IMR-90 (cell line): ENCODE measurements at regions not wholly inside any gene's neighbourhood (a gene's known extent, or its start where the extent isn't known, plus 50 kb on each side); places are given as distances from the start of the nearest gene placed in this dataset.

ENCODE experiments used
- ATAC-seq: fragments of 200-7000 bp; cut with Tn5 transposase; 2 replicates; pipeline ENCODE4 v1.9.1; 2020; ENCODE audit warnings: low read depth, mild to moderate bottlenecking, moderate library complexity
- BruUV-seq: library from RNA; stranded (reverse); fragments of 400-500 nt; replicated peaks from 2 replicates; lab custom pipeline; 2021; lab: Mats Ljungman, UMichigan
- CTCF ChIA-PET: fragments of 300-600 bp; formaldehyde crosslinking; extraction: SDS; loops from one replicate; lab custom pipeline; 2021; ENCODE audit warnings: antibody characterized with exemption; lab: Yijun Ruan, JAX
- POLR2A ChIA-PET: fragments of 300-600 bp; sonication (Branson Sonifier 250); formaldehyde crosslinking; loops from one replicate; lab custom pipeline; 2022; ENCODE audit warnings: antibody characterized with exemption; ENCODE audit not compliant: unreplicated experiment; lab: Charles Lee
- DNase-seq: peaks from one replicate; pipeline ENCODE4 v3.0.0; 2013
- H2AFZ ChIP-seq: replicated peaks from 2 replicates; pipeline ENCODE3; 2013; ENCODE audit warnings: low read length, mild to moderate bottlenecking; ENCODE audit not compliant: poor library complexity
- H2AK5ac ChIP-seq: 2 replicates; pipeline ENCODE4 v1.6.1; 2013; ENCODE audit warnings: low read depth, low read length, inconsistent platforms
- H2AK9ac ChIP-seq: replicated peaks from 2 replicates; pipeline ENCODE3; 2013; ENCODE audit warnings: mild to moderate bottlenecking, low read depth, low read length, moderate library complexity; ENCODE audit not compliant: poor library complexity
- H2BK120ac ChIP-seq: 2 replicates; pipeline ENCODE4 v1.6.1; 2013; ENCODE audit warnings: low read depth, low read length, inconsistent platforms
- H2BK15ac ChIP-seq: 3 replicates; pipeline ENCODE4 v1.6.1; 2013; ENCODE audit warnings: low read depth, low read length, inconsistent platforms
- H2BK20ac ChIP-seq: 2 replicates; pipeline ENCODE4 v1.6.1; 2013; ENCODE audit warnings: low read depth, mild to moderate bottlenecking, inconsistent platforms, low read length, moderate library complexity
- H2BK5ac ChIP-seq: 2 replicates; pipeline ENCODE4 v1.6.1; 2013; ENCODE audit warnings: mild to moderate bottlenecking, low read depth, low read length, inconsistent platforms; ENCODE audit not compliant: poor library complexity, severe bottlenecking
- H3K14ac ChIP-seq: replicated peaks from 2 replicates; pipeline ENCODE4 v1.6.1; 2013; ENCODE audit warnings: low read depth, low read length, inconsistent platforms
- H3K18ac ChIP-seq: 2 replicates; pipeline ENCODE4 v1.6.1; 2013; ENCODE audit warnings: low read depth, low read length, control low read depth
- H3K23ac ChIP-seq: 2 replicates; pipeline ENCODE4 v1.6.1; 2013; ENCODE audit warnings: low read depth, low read length, inconsistent platforms
- H3K27ac ChIP-seq: 2 replicates; pipeline ENCODE4 v1.5.1; 2013; ENCODE audit warnings: mild to moderate bottlenecking, control low read depth, low read length; ENCODE audit not compliant: insufficient read depth
- H3K27me3 ChIP-seq: 2 replicates; pipeline ENCODE4 v1.6.1; 2013; ENCODE audit warnings: low read length; ENCODE audit not compliant: control insufficient read depth, insufficient read depth
- H3K36me3 ChIP-seq: 2 replicates; pipeline ENCODE4 v1.6.1; 2013; ENCODE audit warnings: low read length, mixed read lengths; ENCODE audit not compliant: control insufficient read depth, insufficient read depth
- H3K4ac ChIP-seq: 2 replicates; pipeline ENCODE4 v1.6.1; 2013; ENCODE audit warnings: low read depth, low read length, inconsistent platforms
- H3K4me1 ChIP-seq: 2 replicates; pipeline ENCODE4 v1.6.1; 2013; ENCODE audit warnings: low read length, mixed read lengths; ENCODE audit not compliant: control insufficient read depth, insufficient read depth
- H3K4me2 ChIP-seq: 2 replicates; pipeline ENCODE4 v1.6.1; 2013; ENCODE audit warnings: low read depth, mild to moderate bottlenecking, control low read depth, low read length, moderate library complexity
- H3K4me3 ChIP-seq: 2 replicates; pipeline ENCODE4 v1.5.1; 2013; ENCODE audit warnings: low read depth, mild to moderate bottlenecking, control low read depth, low read length, moderate library complexity; ENCODE audit not compliant: insufficient read depth
- H3K56ac ChIP-seq: 2 replicates; pipeline ENCODE4 v1.6.1; 2013; ENCODE audit warnings: low read length, inconsistent platforms; ENCODE audit not compliant: insufficient read depth; ENCODE audit errors: extremely low read depth
- H3K79me1 ChIP-seq, 2 experiments: 2 replicates each; pipeline ENCODE4 v1.6.1; 2013; ENCODE audit warnings: low read length in 2 of 2, inconsistent platforms in 1 of 2, low read depth in 1 of 2
- H3K9ac ChIP-seq: 2 replicates; pipeline ENCODE4 v1.6.1; 2013; ENCODE audit warnings: low read depth, low read length, control low read depth
- H3K9me1 ChIP-seq: 2 replicates; pipeline ENCODE4 v1.6.1; 2013; ENCODE audit warnings: low read length, inconsistent platforms; ENCODE audit not compliant: insufficient read depth
- H3K9me3 ChIP-seq: 2 replicates; pipeline ENCODE4 v1.6.1; 2013; ENCODE audit warnings: low read length; ENCODE audit not compliant: control insufficient read depth, insufficient read depth
- H4K20me1 ChIP-seq: 2 replicates; pipeline ENCODE4 v1.6.1; 2013; ENCODE audit warnings: low read length, inconsistent platforms; ENCODE audit not compliant: insufficient read depth
- H4K5ac ChIP-seq: 2 replicates; pipeline ENCODE4 v1.6.1; 2013; ENCODE audit warnings: mild to moderate bottlenecking, low read depth, low read length, control low read depth
- H4K8ac ChIP-seq, 2 experiments: 2 replicates each; pipeline ENCODE4 v1.6.1; 2013; ENCODE audit warnings: low read depth in 2 of 2, low read length in 2 of 2, control low read depth in 1 of 2, inconsistent platforms in 1 of 2
- H4K91ac ChIP-seq: 2 replicates; pipeline ENCODE4 v1.6.1; 2013; ENCODE audit warnings: low read depth, low read length, inconsistent platforms; ENCODE audit not compliant: insufficient read depth
- BHLHE40 ChIP-seq: fragments of 150-350 bp; IDR thresholded peaks from 2 replicates; pipeline ENCODE4 v1.6.1; 2016; ENCODE audit warnings: mild to moderate bottlenecking, low read depth, low read length
- CHD1 ChIP-seq: IDR thresholded peaks from 2 replicates; pipeline ENCODE4 v1.6.1; 2012; ENCODE audit warnings: low read depth, low read length, improper control_type of control experiment
- MXI1 ChIP-seq: IDR thresholded peaks from 2 replicates; pipeline ENCODE4 v1.6.1; 2012; ENCODE audit warnings: low read depth, mild to moderate bottlenecking, low read length, moderate library complexity, borderline replicate concordance
- RCOR1 ChIP-seq: IDR thresholded peaks from 2 replicates; pipeline ENCODE4 v1.6.1; 2012; ENCODE audit warnings: mild to moderate bottlenecking, low read length, improper control_type of control experiment; ENCODE audit not compliant: insufficient replicate concordance
- SMC3 ChIP-seq: fragments of 150-350 bp; IDR thresholded peaks from 2 replicates; pipeline ENCODE4 v1.6.1; 2016; ENCODE audit warnings: low read depth, mild to moderate bottlenecking, antibody characterized with exemption, low read length, moderate library complexity
- WGBS, 2 experiments: methylation state at CpG; one replicate each; pipeline versions ENCODE4 v1.1.5 to v1.1.7; 2013; ENCODE audit warnings: missing lambda C conversion rate in 2 of 2; ENCODE audit not compliant: insufficient read length in 1 of 2; ENCODE audit errors: extremely low coverage in 2 of 2; 5-methylcytosine and 5-hydroxymethylcytosine counted together
- dilution Hi-C: fragments of 300-500 bp; cut with HindIII; formaldehyde crosslinking; loops from one replicate; pipeline ENCODE4 v1.14.3; 2018; ENCODE audit warnings: low sequenced_read_pairs; ENCODE audit not compliant: unreplicated experiment
- in situ Hi-C: fragments of 300-500 bp; cut with MboI; formaldehyde crosslinking; loops from 3 replicates; pipeline ENCODE4 v1.14.3; 2019; ENCODE audit warnings: low sequenced_read_pairs, inconsistent platforms, mixed read lengths
- intact Hi-C: fragments of 100-400 bp; cut with micrococcal nuclease; formaldehyde crosslinking; loops from 2 replicates; pipeline ENCODE4 v1.10.0; 2022
- TF ChIP-seq, protein P1 (sequence below): conservative IDR thresholded peaks from 2 replicates; pipeline ENCODE4 v1.5.1; 2012; ENCODE audit warnings: mild to moderate bottlenecking, low read depth, low read length, improper control_type of control experiment

DNA sequence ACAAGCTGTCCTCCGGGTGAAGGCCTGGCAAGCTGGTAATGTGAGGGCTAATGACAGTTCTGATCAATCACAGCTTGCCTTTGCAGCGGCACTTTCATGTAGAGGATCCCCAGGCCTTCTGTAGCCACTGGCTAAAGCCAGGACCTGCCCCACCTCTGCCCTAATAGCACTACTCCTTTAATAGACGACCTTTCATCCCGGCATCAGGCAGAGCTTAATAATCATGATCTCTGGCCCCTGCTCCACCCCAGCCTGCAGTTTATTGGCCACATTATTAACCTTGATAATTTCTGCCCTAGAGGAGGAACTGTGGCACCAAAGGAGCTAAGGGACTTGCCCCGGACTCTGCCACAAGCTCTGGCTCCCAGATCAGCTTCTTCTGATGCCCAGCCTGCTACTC lies 142.3 kb upstream of the TBX3 start:
- Histone ChIP-seq H4K91ac (no peak overlapping the region), H3K14ac (no peak overlapping the region), H3K56ac (no peak overlapping the region), H2BK20ac (no peak overlapping the region), H4K20me1 (no peaks in the 10 kb centered on the region), H3K4me3 (no peak overlapping the region), H4K5ac (no peak overlapping the region), H2AK5ac (peak overlapping the region; percentile 43; the same call in 1 of the 2 replicates), H3K27me3 (no peaks in the 10 kb centered on the region), H2BK120ac (no peak overlapping the region), H3K9ac (no peak overlapping the region), H3K4ac (no peak overlapping the region), H2AFZ (no peak overlapping the region), H2BK15ac (no peak overlapping the region), H3K9me3 (no peaks in the 10 kb centered on the region), H3K4me2 (no peak overlapping the region), H2BK5ac (no peak overlapping the region), H3K23ac (no peak overlapping the region), H3K27ac (no peak overlapping the region), H3K79me1 (no peaks in the 10 kb centered on the region), H3K9me1 (peaks cover 2% of the 10 kb centered on the region; the same call in 1 of the 2 replicates), H2AK9ac (no peak overlapping the region), H3K4me1 (no peaks in the 10 kb centered on the region; the same call in 1 of the 2 replicates), H3K18ac (no peak overlapping the region), H4K8ac (no peak overlapping the region), H3K36me3 (no peaks in the 10 kb centered on the region)
- CTCF ChIA-PET, result interaction anchor here (0.5 to 0.6 kb wide), 2 partner anchors 39 to 1880 kb away, joined by 3 read pairs; no protein-coding TSS in a partner anchor
- intact Hi-C loops, result no loop called here
- in situ Hi-C loops, result no loop called here
- POLR2A ChIA-PET, result no interaction called here
- DNase-seq (no peak), ATAC-seq (no peak)
- 68% methylated on average over 4 of the region's 5 CpGs; no CpG with 5 or more reads in 1 of the 2 experiments for WGBS, 2 experiments
- no TSS peak for BruUV-seq
- TF ChIP-seq BHLHE40 (no peak), CHD1 (no peak), RCOR1 (no peak), MXI1 (no peak), SMC3 (no peak)
- TF ChIP-seq, protein P1, sequence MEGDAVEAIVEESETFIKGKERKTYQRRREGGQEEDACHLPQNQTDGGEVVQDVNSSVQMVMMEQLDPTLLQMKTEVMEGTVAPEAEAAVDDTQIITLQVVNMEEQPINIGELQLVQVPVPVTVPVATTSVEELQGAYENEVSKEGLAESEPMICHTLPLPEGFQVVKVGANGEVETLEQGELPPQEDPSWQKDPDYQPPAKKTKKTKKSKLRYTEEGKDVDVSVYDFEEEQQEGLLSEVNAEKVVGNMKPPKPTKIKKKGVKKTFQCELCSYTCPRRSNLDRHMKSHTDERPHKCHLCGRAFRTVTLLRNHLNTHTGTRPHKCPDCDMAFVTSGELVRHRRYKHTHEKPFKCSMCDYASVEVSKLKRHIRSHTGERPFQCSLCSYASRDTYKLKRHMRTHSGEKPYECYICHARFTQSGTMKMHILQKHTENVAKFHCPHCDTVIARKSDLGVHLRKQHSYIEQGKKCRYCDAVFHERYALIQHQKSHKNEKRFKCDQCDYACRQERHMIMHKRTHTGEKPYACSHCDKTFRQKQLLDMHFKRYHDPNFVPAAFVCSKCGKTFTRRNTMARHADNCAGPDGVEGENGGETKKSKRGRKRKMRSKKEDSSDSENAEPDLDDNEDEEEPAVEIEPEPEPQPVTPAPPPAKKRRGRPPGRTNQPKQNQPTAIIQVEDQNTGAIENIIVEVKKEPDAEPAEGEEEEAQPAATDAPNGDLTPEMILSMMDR, result no peak
- dilution Hi-C loops, result no loop called here
